NCI-H2227 treated with DMSO at 0.1 percent for 48 hours (cell line): ENCODE measurements at regions not wholly inside any gene's neighbourhood (a gene's known extent, or its start where the extent isn't known, plus 50 kb on each side); places are given as distances from the start of the nearest gene placed in this dataset.
A peak's percentile ranks its signal among the peaks of the same experiment; 100 is the strongest.

Experiments
- DNase-seq: peaks from one replicate; lab custom pipeline; 2025; lab: John Stamatoyannopoulos, UW

DNA sequence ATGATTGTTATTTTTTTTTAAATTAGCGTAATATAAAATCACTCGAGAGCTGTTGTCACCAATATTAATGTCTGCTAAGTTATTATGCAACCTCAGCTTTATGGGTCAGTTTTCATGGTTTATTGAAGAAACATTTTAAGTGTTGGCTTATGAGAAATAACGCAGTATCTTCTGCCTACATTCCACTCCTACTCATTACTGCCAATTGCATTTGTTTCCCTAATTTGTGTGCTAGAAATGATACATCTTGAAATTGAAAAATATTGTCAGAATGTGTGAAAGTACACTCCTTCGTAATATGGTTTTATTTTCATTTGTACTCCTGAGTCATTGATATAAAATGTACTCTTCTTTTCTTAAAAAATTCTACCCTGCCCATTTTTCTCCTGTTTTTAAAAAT lies 333.3 kb upstream of the HSF2 start:
- DNase-seq, result no peak

- no peak for DNase-seq
Measured at GRCh38 chr6:122068291-122068769, 331.1 kb upstream of the HSF2 start.

- DNase-seq, result no peak
Measured at GRCh38 chr6:122069932-122070331, 329.5 kb upstream of the HSF2 start.

DNA sequence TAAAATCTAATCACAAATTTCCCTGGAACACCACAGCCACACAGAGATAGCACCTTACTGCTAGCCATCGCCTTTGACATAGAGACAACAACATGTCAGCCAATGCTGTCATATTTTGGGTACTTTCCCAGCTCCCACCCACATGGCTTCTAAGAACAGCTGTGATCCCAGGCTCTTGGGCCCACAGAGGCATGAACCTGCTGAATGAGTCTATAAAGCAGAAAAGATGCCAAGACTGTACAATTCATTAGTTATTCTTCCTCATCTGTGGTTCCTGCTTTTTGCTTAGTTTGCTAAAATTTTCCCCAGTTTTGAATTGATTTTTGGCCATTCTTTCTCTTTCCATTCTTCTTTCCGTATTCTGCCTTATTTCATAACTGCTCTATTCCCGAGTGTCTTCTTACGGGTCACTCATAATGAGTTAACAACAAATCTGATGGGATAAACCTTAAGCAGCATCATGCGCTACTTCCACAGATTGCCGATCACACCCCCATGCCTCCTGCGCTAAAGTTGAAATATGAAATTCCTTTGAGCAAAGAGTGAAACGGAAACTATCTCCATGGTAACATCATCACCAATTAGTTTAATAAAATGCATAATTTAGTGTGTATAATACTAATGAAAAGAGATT lies 327.3 kb upstream of the HSF2 start:
- no peak for DNase-seq

DNA sequence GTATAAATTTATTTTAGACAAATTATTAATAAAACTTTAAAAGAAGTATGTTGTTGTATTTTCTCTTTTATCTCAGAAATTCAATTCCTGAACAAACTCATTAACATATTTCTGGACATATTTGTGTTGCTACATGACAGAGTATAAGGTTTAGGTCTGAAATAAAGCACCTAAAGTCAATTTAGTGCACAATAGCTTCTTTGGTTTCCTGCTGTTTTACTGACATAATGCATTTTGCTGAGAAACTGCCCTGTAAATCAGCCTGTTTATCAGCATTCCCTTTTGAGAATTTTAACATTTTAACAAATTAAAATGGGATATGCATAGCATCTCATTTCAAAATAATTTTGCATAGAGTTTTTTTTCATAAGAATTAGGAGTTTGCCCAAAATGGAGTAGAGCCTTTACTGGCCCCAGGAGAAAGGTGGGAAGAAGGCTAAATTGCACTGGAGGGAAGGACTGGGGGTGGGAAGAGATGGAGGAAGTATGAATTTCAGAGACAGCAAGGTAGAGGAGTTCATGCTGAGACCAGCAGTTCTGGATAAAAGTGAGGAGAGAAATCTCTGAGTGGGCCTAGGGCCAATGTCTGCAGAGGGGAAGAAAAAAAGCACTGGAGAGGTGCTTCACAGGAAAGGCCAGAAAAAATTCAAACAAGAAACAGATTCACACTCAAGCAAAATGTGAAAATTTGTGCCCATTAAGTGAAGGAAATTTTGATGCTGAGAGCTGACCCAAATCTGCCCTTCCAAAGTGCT lies 324.2 kb upstream of the HSF2 start:
- DNase-seq, result no peak

- no peak for DNase-seq
Measured at GRCh38 chr6:122075917-122076316, 323.5 kb upstream of the HSF2 start.

GRCh38 chr6:122077603-122078002 lies 321.8 kb upstream of the HSF2 start:
- DNase-seq, result no peak

GRCh38 chr6:122078481-122078880 lies 321.0 kb upstream of the HSF2 start:
- DNase-seq, result no peak

DNA sequence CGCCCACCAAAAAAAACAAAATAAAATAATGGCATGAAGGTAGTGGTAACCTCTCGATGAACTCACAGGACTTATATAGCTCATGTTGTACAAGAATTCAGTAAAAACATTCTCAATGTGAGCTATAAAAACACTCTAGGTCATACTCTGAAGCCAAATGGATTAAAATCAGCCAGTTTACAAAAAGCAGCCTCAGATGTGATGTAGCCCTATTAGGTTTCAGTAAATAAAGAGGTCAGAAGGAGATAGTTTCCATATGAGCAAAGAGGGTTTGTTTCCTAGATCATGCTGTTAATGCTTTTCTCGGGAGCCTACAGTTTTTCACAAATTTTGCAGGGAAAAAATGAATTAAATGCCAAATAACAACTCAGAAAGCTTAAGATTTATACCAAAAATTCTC lies 319.5 kb upstream of the HSF2 start:
- DNase-seq, result no peak

- DNase-seq, result no peak
Measured at GRCh38 chr6:122081921-122082320, 317.5 kb upstream of the HSF2 start.

DNA sequence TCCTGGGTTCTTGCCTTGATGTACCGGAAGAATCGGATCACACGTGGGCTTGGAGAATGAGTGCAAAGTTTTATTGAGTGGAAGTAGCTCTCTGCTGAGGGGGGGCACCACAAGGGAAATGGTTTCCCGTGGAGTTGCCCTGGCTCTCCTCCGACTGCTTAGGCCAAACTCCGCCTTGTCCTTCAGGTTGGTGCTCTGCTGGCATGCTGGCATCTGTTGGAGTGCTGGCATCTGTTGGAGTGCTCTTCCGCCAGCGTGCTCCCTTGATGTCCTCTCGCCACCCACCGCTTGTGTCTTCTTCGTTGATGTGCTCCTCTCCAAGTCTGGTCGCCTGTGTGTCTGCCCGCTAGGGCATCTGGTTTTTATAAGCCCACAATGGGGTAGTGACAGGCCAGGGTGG lies 317.1 kb upstream of the HSF2 start:
- no peak for DNase-seq

DNA sequence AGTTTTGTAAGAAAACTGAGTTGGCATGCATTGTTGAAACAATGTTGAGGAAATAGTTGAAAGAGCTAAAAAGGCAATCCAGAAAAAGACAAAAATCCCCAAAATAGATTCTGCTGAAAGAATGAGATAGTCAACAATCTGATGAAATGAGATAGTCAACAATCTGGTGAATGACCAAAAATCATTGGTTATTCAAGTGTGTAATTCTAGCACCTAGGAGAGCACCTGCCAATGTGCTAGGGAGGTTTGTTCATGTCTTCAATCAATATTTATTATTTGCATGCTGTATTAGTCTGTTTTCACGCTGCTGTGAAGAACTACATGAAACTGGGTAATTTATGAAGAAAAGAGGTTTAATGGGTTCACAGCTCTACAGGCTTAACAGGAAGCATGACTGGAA lies 307.1 kb upstream of the HSF2 start:
- DNase-seq, result no peak

DNA sequence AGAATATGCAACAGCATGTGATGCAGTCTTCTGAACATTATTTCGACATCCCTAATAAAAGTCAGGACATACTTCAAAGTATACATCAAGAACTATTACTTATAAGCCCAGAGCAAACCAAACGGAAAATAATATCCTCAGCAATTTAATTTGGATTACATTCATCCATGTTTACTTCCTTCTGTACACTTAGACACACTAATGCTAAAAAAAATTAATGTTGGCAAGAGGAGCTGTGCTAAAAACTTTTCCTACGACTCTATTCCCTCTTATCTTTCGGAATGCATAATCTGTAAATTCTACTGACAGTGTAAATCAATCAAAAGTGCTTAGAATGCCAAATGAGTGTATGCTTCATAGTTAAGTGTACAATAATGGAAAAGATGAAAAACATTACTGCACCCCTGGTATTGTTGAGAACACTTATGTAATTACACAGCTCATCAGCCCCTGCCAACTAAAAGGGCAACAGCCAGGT lies 301.2 kb upstream of the HSF2 start:
- peak; percentile 22 for DNase-seq

GRCh38 chr6:122102026-122102425 lies 297.4 kb upstream of the HSF2 start:
- DNase-seq, result no peak

GRCh38 chr6:122107256-122107852 lies 292.1 kb upstream of the HSF2 start:
- no peak for DNase-seq

- no peak for DNase-seq
Measured at GRCh38 chr6:122109075-122109474, 290.4 kb upstream of the HSF2 start.

GRCh38 chr6:122114717-122115116 lies 284.7 kb upstream of the HSF2 start:
- no peak for DNase-seq

DNA sequence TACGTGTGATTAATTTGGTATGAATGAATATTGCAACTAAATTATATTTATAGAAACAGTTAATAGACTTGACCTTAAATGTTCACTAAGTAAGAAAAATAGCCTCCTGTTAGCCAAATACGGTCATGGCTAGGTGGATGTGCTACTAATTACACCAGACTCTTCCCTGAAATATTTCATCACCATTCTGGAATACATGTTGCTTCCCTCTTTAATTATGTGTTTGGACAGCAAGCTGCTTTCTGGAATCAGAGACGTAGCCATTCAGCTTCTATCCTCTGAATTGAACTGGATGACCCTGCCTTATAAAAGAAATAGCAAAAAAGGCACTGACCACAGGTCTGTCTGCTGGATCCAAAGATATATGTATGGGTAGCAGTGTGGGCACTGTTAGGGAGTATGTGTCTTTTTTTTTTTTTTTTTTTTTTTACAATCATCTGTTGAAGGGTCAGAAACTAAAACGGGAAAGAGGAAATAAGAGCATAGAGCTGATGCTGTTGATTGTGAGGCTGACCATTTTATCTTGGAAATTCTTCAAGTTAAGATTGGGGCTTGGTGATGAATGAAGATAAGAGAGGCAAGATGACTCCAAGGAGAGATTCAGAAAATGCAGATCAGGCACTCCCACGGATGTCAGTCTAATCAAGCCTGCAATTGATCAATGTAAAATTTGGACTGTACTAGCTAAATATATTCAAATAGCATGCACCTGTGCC lies 283.2 kb upstream of the HSF2 start:
- no peak for DNase-seq

DNA sequence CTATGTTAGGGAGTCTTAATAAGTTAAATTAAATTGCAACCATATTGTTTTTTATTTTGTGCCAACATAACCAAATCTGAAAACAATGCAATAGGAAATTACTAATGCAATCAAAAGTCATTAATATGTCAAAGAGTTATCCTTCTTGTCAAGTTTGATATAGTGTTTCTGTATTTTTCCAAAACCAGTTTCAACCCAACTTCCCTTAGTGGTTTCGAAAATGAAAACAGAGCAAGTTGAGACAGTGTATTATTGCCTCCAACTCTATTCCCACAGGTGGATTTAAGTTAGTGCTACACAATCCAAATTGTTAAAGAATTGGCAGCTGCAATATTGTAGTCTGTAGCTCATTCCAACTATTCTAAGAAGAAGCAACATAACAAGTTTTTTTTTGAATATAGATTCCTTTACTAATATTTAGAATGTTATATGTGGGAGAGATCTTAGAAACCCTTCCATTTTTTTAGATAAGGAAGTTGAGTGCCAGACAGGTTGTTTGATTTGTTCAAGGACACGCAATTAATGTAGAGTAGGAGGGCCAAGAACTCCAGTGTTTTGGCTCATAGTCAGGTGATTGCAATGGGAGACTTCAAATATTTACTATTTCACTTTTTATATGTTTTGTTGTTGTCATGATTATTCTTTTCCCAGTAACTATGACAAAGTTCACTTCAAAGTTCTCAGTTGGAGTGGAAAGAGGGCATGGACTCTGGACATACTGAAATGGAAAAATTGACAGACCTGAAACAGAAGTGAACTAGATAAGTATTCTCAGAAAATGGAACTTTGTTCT lies 282.4 kb upstream of the HSF2 start:
- no peak for DNase-seq

DNA sequence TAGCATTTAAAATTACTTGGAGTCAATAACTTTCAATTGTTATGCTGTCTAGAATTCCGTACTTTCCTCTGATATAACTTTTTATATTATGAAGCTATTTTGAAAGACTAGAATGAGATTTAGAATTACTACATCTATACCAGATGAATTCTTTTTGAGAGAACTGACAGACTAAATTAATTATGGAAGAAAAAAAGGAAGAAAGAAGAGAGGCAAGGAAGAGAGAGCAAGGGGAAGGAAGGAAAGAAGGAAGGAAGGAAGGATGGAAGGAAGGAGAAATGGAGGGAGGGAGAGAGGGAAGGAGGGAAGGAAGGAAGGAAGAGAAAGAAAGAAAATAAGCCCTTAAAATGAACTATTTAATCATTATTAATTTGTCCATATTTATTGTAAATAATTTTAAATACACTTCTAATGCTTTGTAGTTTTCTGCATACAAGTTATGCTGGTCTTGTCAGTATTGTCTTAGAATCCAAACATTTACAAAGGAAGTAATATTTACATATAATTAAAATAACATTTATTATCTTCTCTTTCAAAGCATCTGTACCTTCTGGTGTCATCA lies 280.4 kb upstream of the HSF2 start:
- no peak for DNase-seq

- no peak for DNase-seq
Measured at GRCh38 chr6:122122202-122122601, 277.2 kb upstream of the HSF2 start.
